Muscle of leg (tissue), 3 donors: ENCODE measurements at regions not wholly inside any gene's neighbourhood (a gene's known extent, or its start where the extent isn't known, plus 50 kb on each side); places are given as distances from the start of the nearest gene placed in this dataset.

Experiments used
- DNase-seq: peaks from one replicate; pipeline ENCODE4 v3.0.0; 2013
- H3K27ac ChIP-seq: one replicate; pipeline ENCODE4 v1.5.1; 2013; ENCODE audit warnings: mild to moderate bottlenecking, low read length, control low read depth
- H3K27me3 ChIP-seq: one replicate; pipeline ENCODE4 v1.6.1; 2013; ENCODE audit warnings: low read length; ENCODE audit not compliant: control insufficient read depth, insufficient read depth
- H3K36me3 ChIP-seq: one replicate; pipeline ENCODE4 v1.6.1; 2013; ENCODE audit warnings: low read length; ENCODE audit not compliant: control insufficient read depth, insufficient read depth
- H3K4me1 ChIP-seq: one replicate; pipeline ENCODE4 v1.6.1; 2013; ENCODE audit warnings: low read length; ENCODE audit not compliant: control insufficient read depth, insufficient read depth
- H3K4me3 ChIP-seq: one replicate; pipeline ENCODE4 v1.5.1; 2013; ENCODE audit warnings: low read length, control low read depth
- H3K9me3 ChIP-seq: replicated peaks from 2 replicates; pipeline ENCODE4 v1.6.1; 2013; ENCODE audit warnings: low read depth, low read length; ENCODE audit not compliant: control insufficient read depth
- WGBS: methylation state at CpG from one replicate; pipeline ENCODE4 v1.1.5; 2013; ENCODE audit warnings: missing lambda C conversion rate; ENCODE audit not compliant: insufficient coverage; 5-methylcytosine and 5-hydroxymethylcytosine counted together

- Histone ChIP-seq H3K4me3 (no peak overlapping the region), H3K27me3 (no peaks in the 10 kb centered on the region), H3K27ac (peak overlapping the region; percentile 67), H3K36me3 (no peaks in the 10 kb centered on the region), H3K9me3 (no peaks in the 10 kb centered on the region), H3K4me1 (peaks cover 8% of the 10 kb centered on the region)
- peak; percentile 95 for DNase-seq
- WGBS: 17% methylated on average over 2 of the region's 4 CpGs
Measured at GRCh38 chr1:221841251-221841982, 99.5 kb upstream of the DUSP10 start.

DNA sequence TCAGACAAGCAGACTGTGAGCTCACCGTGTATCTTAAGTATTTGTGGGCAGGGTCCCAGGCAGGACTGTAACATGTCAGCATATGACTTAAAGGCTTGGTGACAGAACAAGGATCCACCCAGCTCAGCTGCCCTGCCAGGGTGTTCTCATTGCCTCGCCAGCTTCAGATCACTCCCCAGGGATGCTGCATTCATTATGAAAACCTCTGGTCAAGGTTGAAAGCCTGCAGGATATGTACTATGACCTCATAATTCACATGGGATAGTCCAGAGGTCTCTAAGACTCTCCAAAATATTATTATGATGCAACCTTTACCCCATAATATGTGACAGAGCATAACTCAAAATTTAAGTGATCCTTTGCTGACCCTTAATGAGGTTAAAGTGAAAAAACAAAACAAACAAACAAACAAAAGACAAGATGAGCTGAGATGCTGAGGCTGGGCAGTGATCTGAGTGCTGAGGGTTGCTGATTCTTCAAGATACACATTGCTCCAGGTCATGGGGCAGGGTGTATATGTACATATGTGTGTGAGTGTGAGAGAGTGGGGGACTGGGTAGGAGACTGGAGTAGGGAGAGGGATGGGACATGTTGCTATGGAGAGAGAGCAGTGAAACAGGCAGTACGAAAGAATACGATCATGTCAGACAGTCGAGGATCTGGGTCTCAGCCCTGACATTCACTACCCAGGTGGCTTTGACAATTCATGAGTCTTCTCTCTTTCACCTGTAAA, 98.8 kb upstream of the DUSP10 start:
- WGBS: 40% methylated on average over 4 of the region's 5 CpGs
- H3K36me3 ChIP-seq: no peaks in the 10 kb centered on the region
- DNase-seq: peak; percentile 63
- peaks cover 5% of the 10 kb centered on the region for H3K4me1 ChIP-seq
- no peak overlapping the region for H3K4me3 ChIP-seq
- H3K27me3 ChIP-seq: no peaks in the 10 kb centered on the region
- no peaks in the 10 kb centered on the region for H3K9me3 ChIP-seq
- peak overlapping the region; percentile 67 for H3K27ac ChIP-seq

DNA sequence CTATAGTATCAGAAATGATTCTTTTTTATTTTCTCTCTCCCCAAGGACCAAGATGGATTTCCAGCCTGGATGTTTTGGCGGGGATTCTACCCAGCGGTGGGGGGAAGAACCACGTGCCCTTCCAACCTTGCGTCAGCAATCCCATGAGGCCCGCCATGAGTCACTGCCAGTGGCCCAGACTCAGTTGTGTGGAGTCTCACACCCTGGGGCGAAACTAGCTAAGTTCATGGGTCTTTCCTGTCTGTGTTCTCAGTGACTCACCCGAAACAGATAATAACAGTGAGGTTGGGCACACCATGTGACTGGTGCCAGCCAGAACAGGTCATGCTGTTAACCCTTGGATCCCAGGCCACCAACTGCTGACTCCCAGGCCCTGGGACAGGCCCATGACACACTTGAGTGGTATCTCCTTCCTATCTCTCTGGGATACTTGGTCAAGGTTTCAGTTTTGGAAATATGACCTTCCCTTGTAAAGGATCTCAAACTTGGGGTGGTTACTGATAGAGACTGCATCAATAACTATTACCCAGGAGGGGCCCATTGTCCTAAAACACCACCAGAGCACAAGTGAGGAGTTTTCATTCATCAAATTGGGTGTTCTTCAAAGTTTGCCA, 98.0 kb upstream of the DUSP10 start:
- Histone ChIP-seq H3K4me1 (peaks cover 5% of the 10 kb centered on the region), H3K36me3 (no peaks in the 10 kb centered on the region), H3K4me3 (no peak overlapping the region), H3K27ac (no peak overlapping the region), H3K9me3 (no peaks in the 10 kb centered on the region), H3K27me3 (no peaks in the 10 kb centered on the region)
- no peak for DNase-seq
- WGBS: 75% methylated on average over 7 of the region's 7 CpGs

- Histone ChIP-seq H3K27ac (no peak overlapping the region), H3K4me3 (no peak overlapping the region), H3K27me3 (no peaks in the 10 kb centered on the region), H3K36me3 (no peaks in the 10 kb centered on the region), H3K4me1 (peaks cover 5% of the 10 kb centered on the region), H3K9me3 (no peaks in the 10 kb centered on the region)
- WGBS: no CpG with 5 or more reads among the region's 1 CpG
- no peak for DNase-seq
Measured at GRCh38 chr1:221839321-221839720, 97.4 kb upstream of the DUSP10 start.

GRCh38 chr1:221837896-221838295, 96.0 kb upstream of the DUSP10 start:
- WGBS: 85% methylated on average over 2 of the region's 8 CpGs
- DNase-seq: no peak
- Histone ChIP-seq H3K27ac (no peak overlapping the region), H3K4me1 (peaks cover 5% of the 10 kb centered on the region), H3K9me3 (no peaks in the 10 kb centered on the region), H3K36me3 (no peaks in the 10 kb centered on the region), H3K27me3 (no peaks in the 10 kb centered on the region), H3K4me3 (no peak overlapping the region)

DNA sequence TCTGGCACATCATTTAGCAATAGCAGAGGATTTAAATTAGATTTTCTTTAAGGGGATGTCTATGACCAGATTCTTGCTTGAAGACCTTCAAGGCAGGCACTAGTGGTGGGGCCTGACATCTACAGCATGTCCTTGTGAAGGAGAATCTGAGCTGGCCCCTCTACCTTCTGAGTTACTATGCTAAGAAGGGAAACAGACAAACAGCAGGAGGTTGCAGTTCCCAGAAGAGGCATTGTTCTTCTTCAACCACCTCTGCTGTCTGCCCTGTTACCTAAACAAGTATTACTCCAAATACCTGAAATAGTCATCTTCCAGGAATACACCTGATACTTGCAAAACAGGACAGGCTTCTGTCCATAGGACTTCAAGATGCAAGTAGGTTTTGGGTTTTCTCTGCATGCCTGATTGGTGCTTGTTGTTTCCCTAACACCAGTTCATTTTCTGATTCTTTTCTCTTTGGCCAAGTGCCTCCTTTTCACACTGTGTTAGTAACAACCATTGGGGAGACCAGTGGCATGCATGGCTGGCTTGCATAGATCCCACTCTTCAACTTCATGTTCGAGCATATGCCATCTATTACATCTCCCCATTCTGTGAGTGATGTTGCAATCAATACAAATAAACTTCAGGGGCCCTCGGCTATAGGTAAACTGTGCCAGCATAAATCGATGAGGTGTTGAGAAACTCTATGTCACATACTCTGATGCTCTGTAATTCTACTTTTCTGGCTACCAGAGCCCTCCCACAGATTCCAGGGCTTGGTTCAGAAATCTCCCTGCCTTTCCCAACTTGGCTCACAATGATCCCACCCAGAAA, 93.0 kb upstream of the DUSP10 start:
- 100% methylated on average over 2 of the region's 3 CpGs for WGBS
- H3K4me3 ChIP-seq: no peak overlapping the region

DNA sequence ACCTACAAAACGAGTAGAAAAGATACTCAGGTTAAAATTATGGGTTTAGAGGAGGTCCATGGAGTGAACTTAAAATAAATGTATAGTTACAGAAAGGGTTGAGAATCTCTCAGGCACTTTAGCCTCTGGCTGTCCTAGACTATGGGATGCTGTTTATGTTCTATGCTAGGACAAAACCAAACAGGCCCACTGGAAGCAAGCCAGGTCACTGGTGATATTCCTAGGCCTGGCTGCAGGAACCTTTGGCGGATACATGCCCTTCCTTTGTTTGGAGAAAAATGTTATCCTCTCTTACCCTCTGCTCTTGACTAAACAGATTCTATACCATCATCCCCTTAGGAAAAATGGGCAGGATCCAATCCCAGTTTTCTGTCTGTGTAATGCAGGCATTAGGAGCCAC, 90.7 kb upstream of the DUSP10 start:
- Histone ChIP-seq H3K9me3 (no peaks in the 10 kb centered on the region), H3K27me3 (no peaks in the 10 kb centered on the region), H3K4me1 (no peaks in the 10 kb centered on the region), H3K36me3 (no peaks in the 10 kb centered on the region), H3K27ac (no peak overlapping the region), H3K4me3 (no peak overlapping the region)
- WGBS: no CpG with 5 or more reads among the region's 2 CpGs
- DNase-seq: no peak

More for the DNA sequence above, 93.0 kb upstream of the DUSP10 start:
- H3K27me3 ChIP-seq: no peaks in the 10 kb centered on the region
- no peaks in the 10 kb centered on the region for H3K36me3 ChIP-seq
- no peaks in the 10 kb centered on the region for H3K4me1 ChIP-seq
- no peaks in the 10 kb centered on the region for H3K9me3 ChIP-seq
- H3K27ac ChIP-seq: no peak overlapping the region
- DNase-seq: no peak

DNA sequence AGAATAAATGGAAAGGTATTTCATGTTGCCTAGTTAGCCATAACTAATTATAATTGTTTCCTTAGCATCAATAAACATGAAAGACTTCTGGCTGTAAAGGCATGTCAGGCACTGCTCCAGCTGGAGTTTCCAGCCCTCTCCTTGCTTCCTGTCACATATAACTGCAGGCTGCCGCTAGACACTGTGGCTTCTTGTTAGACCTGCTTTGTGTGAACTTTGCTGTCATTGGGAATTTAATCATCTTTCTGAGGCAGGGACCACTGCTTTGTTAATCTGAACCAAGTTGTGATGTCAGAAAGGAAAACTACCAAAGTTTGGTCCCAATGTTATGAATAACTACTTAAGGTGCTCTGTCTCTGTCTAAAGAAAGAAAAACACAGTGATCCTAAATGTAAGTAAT, 90.3 kb upstream of the DUSP10 start:
- Histone ChIP-seq H3K27ac (no peak overlapping the region), H3K9me3 (no peaks in the 10 kb centered on the region)
- DNase-seq: no peak

GRCh38 chr1:221829327-221830015, 87.6 kb upstream of the DUSP10 start:
- Histone ChIP-seq H3K9me3 (no peaks in the 10 kb centered on the region), H3K36me3 (no peaks in the 10 kb centered on the region), H3K4me3 (no peak overlapping the region), H3K27ac (no peak overlapping the region), H3K27me3 (no peaks in the 10 kb centered on the region), H3K4me1 (peaks cover 3% of the 10 kb centered on the region)
- DNase-seq: no peak
- WGBS: 50% methylated on average over 2 of the region's 5 CpGs

More for the DNA sequence above, 90.3 kb upstream of the DUSP10 start:
- Histone ChIP-seq H3K4me3 (no peak overlapping the region), H3K4me1 (no peaks in the 10 kb centered on the region), H3K27me3 (no peaks in the 10 kb centered on the region), H3K36me3 (no peaks in the 10 kb centered on the region)
- no CpG with 5 or more reads among the region's 1 CpG for WGBS
